GM20431 (cell line): ENCODE measurements at regions not wholly inside any gene's neighbourhood (a gene's known extent, or its start where the extent isn't known, plus 50 kb on each side); places are given as distances from the start of the nearest gene placed in this dataset.

ENCODE experiments used
- in situ Hi-C: fragments of 300-500 bp; cut with MseI, MboI; formaldehyde crosslinking; loops from one replicate; pipeline ENCODE4 v1.15.0; 2020; ENCODE audit warnings: low sequenced_read_pairs; ENCODE audit not compliant: unreplicated experiment

DNA sequence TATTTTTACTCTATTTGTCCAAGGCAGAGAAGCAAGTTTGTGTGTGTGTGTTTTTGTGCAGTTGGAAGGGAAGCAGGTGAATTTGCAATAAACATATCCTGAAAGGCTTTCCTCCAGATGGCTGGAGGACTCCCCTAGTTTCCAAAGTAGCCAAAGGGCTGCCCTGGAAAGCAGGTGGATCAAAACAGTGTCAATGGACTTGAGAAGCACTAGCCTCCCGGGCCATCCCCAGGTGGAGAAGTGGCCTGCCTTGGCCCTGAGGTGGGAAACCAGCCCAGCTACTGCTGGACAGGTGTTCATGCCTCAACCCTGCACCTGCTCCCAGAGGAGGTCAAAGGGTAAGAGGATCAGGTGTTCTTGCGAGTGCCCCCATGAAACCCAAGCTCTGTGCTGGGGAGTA, 1046.9 kb downstream of the VRK1 start:
- in situ Hi-C loops, result no loop called here

DNA sequence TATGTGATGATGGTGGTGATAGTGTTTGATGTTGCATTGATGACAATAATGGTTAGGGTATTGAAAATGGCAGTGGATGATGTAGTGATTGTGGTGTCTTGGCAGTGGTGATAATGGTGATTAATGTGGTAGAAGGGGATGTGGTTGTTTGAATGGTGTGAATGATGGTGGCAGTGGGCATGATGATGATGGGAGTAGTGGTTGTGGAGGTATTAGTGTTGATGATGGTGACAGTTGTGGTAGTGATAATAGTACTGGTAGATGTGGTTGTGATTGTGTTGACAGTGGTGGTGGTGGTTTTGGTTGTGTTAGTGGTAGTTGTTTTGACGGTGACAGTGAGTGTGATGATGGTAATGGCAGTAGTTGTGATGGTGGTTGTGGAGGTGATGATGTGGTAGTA, 1049.0 kb downstream of the VRK1 start:
- in situ Hi-C loops, result no loop called here

GRCh38 chr14:97848317-97848980, 1051.3 kb downstream of the VRK1 start:
- in situ Hi-C loops, result no loop called here

DNA sequence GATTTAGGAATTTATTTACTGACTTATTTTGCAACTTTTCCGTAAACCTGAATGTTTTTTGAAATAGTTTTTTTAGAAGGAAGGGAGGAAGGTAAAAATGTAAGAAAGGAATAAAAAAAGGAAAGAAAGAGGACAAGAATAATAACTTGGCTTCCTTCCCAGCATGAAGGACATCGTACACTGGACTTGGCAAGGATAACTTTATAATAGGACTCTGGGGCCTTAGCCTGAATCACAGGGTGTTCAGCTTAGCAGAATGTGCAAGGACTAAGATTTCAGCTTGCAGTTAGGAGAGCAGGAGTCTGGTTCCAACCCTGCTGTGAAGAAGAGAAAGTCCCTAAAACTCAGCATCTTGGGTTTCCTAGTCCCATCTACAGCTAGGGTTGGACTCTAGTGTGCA, 1053.3 kb downstream of the VRK1 start:
- in situ Hi-C loops, result no loop called here

DNA sequence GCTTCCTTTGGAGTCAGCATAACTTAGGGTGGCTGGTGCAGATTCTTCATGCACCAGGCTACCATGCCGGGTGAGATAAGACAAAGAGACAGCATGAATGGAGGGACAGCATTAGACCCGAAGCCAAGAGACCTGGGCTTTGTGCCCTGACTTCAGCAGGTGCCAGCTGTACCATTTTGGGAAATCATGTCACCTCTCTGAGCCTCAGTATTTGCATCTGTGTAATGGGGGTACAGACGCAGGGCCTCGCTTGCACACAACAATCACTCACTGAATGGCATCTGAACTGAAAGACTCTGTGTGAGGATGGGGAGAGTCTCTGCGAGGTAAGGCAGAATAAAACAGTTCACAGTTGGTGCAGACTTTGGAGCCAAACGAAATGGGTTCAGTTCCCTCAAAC, 1053.7 kb downstream of the VRK1 start:
- in situ Hi-C loops, result no loop called here

GRCh38 chr14:97851428-97851995, 1054.3 kb downstream of the VRK1 start:
- in situ Hi-C loops, result no loop called here

DNA sequence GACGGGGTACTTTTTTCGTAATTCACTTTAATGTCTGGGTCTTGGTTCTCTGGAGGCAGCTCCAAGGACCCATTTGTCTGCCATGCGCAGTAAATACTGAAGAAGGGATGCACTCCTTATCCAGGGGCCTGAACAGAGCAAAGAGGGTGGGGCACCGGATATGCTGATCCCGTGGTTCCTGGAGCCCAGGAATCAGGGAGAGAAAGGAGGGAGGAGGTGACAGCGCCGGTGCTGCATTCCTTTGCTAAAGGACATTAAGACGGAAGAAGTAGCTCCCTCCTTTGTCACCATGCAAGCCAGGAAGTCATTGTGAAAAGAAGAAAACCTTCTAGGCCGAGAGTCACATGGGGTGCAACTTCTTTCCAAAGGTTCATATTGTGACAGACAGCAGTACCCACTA, 1057.7 kb downstream of the VRK1 start:
- in situ Hi-C loops, result no loop called here

GRCh38 chr14:97866195-97866594, 1069.0 kb downstream of the VRK1 start:
- in situ Hi-C loops, result no loop called here

DNA sequence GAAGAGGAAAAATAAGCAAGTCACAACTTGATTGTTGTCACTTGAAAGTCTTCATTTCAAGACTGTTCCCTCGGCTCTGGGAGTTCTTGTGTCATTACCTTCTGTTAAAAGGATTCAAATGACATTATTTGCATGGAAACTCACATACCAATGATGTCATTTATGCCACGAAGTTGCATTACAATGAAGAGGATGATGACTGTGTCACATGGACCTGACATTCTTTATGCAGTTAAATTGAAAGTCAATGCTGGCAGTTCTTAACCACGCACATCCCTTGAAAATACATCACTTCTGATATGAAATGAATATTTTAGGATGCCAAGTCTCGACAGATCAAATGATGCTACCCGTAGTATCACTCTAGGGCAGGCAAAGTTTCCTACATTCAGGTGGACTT, 1069.5 kb downstream of the VRK1 start:
- in situ Hi-C loops, result no loop called here

- in situ Hi-C loops, result no loop called here
Measured at GRCh38 chr14:97873291-97873690, 1076.1 kb downstream of the VRK1 start.

- in situ Hi-C loops, result no loop called here
Measured at GRCh38 chr14:97874394-97874793, 1077.2 kb downstream of the VRK1 start.

GRCh38 chr14:97878206-97878605, 1081.0 kb downstream of the VRK1 start:
- in situ Hi-C loops, result no loop called here

DNA sequence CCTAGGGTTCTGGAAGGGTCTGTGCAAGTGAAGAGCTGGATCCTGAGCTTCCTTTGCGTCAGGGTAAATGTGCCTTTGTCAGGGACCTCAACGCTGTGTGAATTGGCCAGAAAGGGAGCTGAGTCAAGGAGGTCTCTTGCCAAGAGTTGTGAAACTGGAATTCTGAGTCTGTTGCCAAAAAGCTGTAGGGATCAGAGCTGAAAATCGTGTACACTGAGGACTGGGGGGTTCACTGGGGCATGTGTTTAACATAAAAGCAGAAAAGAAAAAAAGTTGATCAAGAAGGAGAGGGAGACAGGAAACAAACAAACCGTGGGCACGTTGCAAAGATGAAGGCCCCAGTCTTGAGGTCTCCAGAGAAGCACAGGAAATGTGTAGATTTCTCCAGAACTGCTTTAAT, 1081.5 kb downstream of the VRK1 start:
- in situ Hi-C loops, result no loop called here

DNA sequence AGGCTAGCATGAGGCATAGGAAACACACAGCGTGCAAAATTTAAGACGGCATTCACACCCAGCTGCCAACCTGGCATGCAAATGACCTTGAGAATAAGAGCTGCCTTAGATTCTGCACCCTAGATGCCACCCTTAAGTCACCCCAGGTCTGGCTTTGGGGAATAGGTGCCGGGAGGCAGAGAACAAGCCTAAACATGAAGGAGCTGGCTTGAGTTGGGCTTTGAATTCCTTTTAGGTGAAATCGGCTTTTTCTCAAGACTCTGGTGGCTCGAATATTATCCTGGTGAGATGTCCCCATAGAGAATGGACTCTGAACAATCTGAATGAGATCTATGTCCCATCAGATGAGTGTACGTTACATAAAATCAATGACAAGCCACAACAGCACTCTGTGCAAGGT, 1090.5 kb downstream of the VRK1 start:
- in situ Hi-C loops, result no loop called here

DNA sequence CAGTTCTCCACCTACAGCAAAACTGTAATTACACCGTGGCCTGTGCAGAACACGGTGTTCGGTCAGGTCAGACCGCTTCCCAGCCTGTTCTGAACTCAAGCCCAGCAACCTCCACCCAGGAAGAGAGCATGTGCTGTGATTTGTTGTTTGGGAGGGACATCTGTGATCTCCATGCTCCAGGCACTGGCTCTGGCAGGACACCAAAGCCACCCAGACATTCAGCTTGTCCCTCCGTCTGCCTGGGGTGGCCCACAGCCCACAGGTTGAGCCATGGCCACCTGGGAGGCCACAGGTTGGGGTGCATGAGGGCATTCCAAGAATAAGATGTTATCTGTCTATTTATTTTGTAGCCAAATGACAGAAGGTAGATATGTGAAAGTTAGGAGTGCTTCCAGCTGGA, 1091.1 kb downstream of the VRK1 start:
- in situ Hi-C loops, result no loop called here

DNA sequence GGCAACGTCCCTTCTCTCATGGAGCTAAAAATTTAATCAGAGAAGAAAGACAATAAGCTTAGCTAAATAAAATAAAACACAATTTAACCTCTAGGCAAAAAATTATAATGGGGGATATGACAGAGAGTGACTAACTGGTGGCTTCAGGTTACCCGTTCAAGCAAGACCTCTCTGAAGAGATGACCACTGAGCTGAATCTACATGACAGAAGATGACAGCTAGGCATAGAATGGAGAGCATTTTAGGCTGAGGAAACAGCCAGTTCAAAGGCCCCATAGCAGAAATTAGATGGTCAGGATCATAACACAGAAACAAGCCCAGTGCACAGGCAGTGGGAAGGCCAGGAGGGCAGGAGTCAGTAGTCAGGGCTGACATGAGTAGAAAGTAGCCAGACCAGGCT, 1094.3 kb downstream of the VRK1 start:
- in situ Hi-C loops, result no loop called here

- in situ Hi-C loops, result no loop called here
Measured at GRCh38 chr14:97894552-97894951, 1097.4 kb downstream of the VRK1 start.

DNA sequence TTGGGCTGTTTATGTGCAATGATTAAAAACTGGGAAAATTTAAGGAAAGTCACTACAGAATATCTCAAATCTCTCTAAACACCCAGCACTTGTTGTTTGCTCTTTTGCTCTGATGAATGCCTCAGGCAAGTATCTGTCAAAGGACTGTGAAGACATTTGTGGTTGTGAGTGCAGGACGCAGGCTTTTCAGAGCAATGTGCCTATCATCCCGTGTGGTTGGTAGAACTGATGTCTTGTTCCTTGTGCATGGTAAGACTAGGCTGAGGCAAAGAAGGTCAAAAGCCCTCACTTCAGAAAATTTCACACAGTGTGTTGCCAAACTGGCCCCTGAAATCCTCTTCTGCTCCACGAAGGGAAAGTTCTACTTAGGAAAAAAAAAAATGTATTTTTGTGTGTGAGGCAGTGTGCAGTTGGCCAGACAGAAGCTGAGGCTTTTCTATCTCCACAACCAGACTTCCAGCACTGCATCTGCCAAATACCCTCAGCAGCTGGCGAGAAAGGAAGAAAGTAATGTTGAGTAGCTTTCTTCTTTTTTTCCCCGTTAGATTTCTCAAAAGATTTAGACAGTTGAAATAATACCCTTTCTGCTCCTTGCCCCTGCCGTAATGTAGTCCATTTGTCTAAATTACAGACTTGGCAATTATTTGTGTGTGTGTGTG, 1103.1 kb downstream of the VRK1 start:
- in situ Hi-C loops, result no loop called here

DNA sequence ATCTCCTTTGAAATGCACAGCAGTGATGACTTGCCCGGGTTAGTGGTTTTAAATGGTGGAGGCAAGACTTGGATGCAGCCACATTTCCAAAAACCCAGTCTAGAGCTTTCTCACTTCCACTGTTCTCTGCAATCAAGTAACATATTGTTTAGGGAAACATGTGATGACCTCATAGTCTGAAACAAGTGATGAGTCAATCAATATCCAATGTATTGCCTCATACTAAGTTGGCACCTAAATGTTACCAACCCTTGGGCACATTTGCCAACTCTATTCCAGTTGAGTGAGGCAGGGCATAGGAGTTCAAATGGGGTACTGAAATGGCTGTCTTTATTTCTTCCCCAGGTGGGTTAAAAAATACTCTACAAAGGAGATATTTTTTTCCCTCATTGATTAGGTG, 1105.4 kb downstream of the VRK1 start:
- in situ Hi-C loops, result no loop called here

DNA sequence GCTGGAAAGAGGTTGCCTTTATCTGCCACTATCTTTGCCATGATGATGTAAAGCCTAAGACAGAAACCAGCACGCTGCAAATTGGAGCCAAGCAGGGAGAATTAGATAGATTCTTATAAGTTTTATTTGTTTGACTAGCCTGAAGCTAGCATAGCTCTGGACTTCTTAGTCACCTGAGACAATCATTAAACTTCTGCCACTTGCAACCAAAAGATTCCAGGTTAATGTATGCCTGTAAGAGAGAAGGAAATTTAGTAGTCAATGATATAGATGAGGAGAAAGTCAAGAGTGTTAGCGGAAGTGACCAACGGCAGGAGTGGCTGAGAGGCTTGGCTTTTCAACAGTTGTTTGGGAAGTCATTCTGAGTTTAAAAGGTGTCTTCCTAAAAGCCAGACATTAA, 1106.6 kb downstream of the VRK1 start:
- in situ Hi-C loops, result no loop called here

DNA sequence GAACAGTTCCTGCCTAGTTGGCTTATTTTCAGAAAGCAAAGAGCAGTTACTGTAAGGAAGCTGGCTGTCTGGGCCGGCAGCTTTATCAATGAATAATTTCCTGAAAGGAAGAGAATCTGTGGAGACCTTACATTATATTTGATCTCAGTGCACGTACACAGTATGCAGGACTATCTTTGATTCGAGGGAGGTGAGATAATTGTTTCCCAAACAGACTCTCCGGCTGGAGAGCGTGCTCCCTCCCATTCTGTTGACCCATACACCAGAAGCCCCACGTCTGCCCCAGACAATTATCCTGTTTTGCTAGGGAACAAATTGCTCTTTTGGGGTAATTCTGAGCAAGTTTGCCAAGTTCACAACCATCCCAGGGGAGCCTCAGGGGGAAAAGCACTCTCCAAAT, 1115.0 kb downstream of the VRK1 start:
- in situ Hi-C loops, result no loop called here

GRCh38 chr14:97916100-97916499, 1118.9 kb downstream of the VRK1 start:
- in situ Hi-C loops, result no loop called here
